ENCODE measurements at regions not wholly inside any gene's neighbourhood (a gene's known extent, or its start where the extent isn't known, plus 50 kb on each side); places are given as distances from the start of the nearest gene placed in this dataset.

DNA sequence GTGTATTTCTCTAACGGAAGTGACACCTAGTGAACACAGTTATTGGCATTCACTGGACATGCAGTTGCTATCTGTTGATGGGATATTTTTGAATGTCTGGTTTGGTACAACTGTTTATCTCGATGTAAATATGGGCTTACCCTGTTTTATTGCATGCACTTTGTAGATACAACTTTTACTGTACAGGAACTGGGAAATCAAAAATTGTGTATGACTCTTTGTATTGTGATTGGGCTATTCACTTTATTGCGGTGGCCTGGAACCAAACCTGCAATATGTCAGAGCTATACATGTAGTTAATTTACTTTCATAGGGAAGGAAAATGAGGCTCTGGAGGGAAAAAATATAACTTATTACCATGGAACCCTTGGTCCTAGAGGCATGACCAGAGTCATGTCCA lies 380.7 kb upstream of the KIRREL3 start:
- no peak for DNase-seq

DNA sequence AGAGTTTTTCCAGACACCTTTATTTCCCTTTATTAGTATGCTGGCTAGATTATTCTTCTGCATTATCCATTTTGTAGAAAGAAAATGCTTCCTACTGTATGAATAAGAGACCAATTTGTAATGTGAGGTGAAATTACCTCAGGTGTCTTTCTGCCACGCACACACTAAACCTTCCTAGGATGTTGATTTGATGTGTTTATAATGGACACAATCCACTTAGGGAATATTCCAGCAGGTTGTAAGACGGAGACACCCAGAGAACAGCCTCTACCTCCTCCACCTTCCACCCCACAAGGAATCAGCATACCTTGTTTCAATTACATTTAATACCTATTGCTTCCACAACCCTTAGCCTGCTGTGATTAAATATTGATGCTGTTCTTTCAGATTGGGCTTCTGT lies 379.1 kb upstream of the KIRREL3 start:
- no peak for DNase-seq

DNA sequence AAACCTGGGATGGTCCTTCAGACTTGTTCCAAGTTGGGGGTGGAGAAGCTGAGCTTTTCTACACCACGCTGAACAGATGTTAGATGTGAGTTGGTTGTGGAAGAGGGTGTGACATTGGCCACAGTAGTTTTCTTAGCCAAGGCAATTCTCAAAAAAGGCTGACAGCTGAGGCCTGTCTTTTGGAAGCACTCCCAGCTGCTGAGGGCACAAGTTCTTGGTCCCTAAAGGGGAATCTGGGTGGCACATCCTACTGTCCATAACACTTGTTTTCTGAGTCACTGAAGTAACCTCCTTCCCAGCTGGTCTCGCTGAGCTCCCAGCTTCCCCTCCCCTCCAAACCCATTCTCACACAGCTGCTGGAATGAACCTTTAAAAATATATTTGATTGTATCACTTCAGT lies 375.7 kb upstream of the KIRREL3 start:
- DNase-seq: no peak

DNA sequence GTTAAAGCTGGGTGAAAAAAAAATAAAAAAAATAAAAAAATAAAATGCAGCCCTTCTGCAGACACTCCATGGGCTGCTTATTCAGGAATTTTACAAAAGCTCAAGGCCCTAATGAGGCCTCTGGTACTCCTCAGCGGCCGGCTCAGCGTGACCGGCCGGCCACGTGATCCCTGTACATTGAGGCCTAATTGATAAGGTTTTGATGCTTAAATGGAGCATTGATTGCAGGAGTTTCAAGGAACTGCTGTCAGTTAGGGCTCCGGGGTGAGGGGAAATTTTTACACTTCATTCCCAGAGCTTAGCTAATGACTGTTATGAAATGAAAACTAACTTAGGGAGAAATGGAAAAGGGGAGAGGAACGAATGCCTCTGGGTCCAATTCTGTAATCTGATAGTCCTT lies 368.8 kb upstream of the KIRREL3 start:
- no peak for DNase-seq

DNA sequence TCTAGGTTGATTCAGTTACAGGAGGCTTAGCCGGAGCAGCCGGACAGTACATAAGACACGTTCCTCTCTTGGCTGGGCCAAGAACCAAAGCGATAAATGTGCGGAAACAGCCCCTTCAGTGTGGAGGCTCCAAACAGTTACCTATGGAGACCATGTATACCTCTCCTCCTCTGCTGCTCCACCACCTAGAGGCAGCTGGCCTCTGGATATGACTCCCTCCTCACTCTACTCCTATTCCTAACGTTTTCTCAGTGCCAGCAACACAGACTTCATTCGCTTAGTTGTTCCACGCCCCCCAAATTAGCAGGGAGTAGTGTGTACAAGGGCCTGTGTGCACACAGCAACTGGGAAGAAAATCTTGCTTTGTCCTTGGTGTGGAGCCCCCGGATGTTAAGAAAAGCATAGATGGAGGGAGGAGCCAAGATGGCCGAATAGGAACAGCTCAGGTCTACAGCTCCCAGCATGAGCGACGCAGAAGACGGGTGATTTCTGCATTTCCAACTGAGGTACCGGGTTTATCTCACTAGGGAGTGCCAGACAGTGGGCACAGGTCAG lies 362.3 kb upstream of the KIRREL3 start:
- DNase-seq: no peak

DNA sequence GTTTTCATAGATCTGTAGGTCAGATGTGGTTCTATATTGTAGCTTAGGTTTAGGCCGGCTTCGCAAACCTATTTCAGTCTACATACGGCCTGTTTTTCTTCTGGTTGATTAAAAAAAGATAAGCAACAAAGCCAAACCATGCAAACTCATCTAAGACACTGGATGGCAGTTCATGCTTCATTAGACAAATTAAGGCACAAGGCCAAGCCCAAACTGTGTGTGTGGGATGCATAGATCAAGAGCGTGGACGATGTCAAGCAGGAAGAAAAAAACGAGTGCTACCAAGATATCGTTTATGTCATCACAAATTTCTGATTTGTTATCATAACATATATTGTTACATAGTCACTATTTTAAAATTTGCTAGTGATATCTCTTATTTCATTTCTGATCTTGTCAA lies 357.6 kb upstream of the KIRREL3 start:
- DNase-seq: no peak

DNA sequence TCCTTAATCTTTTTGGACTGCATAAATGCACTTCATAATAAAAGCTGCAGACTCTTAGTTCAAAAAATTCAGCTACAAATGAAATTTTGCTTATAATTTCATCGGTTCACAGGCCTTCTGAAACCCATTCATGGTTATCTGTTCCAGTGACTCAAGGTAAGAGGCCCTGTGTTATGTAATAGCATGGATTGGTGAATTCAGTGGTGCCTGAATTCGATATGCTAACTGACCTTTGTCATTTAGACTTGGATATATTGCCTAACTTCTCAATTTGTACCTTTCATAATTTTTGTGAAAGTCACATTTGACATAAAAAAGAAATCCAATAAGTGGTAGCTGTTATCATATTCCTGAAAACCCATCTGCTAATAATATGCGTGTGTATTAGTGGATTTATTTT lies 349.9 kb upstream of the KIRREL3 start:
- DNase-seq: no peak

DNA sequence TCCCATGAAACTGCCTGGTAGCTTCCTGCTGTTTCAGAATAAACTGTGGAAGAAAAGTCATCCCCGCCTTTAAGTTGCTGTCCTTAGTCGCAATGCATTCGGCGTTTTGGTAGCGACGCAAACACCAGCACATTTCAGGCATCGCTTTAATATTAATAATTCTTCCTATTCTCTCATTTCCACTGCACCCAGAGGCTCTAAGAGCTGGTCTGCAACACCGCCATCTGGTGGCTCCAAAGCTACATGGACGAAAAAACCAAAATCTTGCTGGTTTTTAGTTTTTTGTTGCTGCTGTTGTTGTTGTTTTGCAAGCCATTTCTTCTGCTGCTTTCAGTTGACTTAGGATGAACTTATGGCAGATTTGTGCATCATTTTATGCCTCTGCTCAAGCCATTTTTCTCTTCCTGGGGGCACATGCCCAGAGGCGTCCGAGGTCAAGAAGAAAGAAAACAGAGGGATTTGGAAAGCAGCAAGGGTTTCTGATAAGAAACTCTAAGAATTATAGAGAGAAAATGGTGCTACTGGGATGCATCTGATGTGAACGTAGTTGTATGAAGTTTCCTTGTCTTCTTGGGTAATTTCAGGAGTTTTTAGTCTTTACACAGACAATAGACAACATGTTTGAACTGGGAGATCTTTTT lies 345.4 kb upstream of the KIRREL3 start:
- peak; percentile 39 for DNase-seq

DNA sequence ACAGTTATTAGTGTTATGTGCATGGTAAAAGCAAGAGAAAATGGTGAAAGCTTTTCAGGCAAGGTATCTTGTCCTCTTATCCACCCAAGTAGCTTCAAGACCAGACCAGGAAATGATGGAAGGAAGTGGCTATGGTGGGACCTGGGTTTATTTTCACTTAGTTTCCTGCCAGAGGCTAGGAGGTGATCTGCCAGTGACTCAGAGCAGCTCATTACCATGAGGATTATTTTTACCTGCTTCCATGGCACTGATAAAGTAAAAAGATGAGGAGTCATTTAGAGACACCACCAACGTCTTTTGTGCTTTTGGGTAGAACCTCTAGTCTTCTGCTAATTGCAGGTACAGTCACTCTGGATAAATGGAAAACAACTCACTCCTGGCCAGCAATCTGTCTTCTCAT lies 339.9 kb upstream of the KIRREL3 start:
- no peak for DNase-seq

DNA sequence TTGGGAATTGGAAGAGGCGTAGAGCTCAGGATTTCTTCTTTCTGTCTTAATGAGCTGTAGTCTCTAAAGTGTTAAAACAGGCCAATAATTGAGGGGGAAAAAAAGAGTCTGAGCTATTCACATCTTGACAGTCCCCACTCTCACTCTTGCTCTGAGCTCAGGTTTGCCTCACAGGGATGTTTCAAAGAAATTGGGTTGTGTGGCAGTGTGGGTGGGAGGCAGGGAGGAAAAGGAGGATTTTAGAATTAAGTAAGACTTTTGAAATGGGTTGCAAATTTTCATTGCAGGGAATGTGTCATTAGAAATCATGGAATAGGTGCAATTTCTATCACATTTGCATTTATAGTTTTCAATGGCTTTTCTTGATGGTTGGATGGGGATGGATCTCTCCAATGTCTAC lies 338.8 kb upstream of the KIRREL3 start:
- DNase-seq: no peak

DNA sequence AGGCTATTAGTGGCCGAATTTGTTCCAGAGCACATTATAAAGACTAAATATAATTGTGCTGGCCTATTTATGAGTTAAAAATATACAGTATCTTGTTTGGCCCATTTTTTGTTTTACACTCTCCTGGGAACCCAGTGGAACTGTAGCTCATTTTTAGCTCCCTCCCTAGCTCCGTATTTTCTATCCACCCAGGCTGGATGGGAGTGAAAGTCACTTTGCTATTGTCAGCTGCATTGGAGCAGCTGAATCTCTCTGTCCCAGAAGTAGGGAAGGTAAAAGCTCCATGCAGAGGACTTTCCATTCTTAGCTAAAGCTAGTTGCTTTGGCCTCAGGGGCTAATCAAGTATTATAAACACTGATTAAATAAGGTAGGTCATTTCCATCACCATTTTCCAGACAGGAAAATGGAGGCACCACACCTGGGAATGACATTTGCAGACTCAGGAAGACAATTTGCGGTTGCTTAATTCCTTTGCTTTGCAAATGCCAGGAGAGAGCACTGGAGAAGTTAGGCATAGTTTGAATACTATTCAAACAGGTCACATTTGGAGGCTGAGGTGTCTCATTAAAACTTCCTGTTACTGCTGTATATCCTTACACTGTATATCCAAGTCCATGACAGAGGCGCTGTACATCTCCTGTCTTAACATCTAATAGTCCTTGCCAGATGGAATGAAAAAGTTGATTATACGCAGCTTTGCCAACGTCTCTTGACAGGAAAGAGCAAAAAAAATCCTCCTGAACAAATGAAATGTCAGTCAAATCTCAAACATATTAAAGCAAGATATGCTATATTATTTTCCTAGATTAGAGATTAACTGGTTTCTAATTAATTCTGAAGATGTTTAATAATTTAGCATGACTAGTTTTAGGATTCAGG lies 338.1 kb upstream of the KIRREL3 start:
- DNase-seq: no peak

DNA sequence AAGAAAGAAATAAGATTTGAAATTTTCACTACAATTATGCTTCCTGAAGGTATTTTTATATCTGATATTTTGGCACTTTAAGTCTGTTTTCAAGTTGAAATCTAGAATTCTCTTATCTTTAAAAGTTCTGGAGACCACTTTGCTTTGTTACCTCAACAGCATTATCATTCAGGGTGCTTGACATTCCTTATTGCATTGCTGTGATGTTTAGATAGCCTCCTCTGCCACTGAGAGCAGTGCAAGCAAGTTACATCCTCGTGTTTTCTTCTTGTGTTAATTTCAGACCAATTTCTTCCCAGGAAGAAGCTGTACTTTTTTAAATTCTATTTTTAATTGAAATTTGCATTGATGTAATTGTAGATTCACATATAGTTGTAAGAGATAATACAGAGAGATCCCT lies 333.9 kb upstream of the KIRREL3 start:
- no peak for DNase-seq

DNA sequence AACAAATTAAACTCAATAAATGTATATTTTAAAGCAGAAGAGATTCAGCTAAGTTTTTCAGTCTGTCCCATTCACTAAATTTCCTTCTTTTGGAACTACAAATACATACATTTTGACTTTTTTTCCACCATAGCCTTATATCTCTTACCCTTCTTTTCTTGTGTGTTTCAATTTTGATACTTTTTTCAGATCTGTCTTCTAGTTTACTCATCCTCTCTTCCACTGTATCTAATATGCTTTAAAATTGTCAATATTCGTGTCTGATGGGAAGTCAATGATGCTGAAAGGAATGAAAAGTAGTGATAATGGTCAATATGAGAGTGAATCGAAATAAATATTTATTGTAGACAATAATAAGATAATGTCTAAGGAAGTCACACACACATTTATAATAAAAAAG lies 332.3 kb upstream of the KIRREL3 start:
- no peak for DNase-seq

DNA sequence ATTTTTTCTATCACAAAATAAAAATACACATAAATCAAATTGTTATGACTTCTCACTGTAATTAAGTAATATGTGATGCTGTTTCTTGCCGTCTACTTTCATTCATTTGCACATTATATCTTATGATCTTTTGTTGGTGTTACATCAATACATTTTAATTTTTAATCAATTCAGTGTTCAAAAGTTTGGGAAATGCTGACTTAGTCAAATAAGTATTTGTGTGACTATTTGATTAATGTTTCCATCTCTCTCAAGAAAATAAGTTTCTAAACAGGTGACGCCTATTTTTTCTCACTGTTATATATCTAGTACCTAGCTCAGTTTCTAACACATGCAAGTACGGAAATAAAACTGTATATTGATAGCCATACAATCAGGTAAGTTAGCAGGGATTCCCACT lies 329.5 kb upstream of the KIRREL3 start:
- no peak for DNase-seq

DNA sequence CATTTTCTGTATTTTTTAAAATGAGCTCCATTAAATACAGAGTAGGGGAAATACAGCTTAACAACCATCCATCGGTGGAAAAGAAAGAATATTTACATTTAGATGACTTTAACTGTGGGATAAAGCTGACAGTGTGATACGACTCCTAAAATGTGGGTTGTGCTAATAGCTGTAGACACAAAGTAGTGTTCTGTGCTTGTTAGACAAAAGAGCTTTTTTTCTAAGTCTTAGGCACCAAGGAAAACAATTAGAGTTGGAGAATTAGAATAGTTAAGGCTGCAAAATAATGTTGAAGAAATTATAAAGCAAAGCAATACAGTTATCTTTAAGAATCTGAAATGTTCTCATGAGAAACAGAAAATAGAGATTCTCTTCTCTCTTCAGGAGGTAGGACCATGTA lies 307.7 kb upstream of the KIRREL3 start:
- no peak for DNase-seq

DNA sequence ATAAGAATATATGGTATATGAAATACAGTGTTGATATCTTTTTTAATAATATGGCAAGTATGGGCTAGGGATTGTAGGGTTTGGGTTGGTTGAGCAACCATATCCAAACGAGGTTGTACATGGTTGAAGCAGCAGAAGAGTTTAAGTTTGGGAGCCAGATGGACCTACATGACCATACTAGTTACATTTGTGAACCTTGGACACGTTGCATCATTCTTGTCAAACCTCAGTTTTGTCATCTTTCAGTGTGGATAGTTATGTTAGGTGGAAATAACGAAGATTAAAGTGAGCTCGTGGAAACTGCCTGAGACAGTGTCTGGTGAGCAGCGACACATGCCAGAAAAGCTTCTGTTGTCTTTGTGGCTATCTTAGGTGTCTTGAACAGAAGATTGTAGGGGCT lies 307.1 kb upstream of the KIRREL3 start:
- no peak for DNase-seq

DNA sequence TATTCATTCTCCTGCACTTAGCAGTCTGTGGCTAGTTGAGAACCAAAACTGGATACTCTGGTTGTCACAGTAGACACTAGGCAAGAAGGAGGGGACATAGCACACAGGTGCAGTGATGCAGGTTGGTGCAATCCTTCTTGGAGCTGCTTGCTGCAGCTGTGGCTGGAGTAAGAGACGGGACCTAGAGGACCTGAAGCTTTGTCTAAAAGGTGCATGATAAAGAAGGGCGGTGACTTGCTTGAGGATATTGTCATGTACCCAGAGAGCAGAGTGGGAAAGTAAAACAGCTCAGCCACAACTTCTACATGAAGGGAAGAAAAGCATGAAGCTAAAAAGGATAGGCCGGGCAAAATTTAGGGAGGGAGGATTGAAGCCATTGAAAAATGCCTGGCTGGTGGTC lies 304.1 kb upstream of the KIRREL3 start:
- DNase-seq: no peak

DNA sequence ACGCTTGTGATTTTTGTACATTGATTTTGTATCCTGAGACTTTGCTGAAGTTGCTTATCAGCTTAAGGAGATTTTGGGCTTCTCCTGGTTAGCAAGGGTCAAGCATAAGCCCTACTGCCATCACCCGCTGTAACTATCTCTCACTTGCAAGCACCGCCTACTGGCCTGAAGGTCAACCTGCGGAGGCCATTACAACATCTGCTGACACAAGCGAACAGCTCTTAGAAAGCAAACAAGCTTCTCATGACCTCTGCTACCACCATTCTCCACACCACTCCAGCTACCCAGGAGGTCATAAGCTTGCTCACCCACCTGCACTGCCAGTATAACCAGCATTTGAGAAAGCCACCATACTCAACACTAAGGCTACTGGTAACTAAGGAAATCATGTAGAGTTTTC lies 288.4 kb upstream of the KIRREL3 start:
- DNase-seq: no peak

DNA sequence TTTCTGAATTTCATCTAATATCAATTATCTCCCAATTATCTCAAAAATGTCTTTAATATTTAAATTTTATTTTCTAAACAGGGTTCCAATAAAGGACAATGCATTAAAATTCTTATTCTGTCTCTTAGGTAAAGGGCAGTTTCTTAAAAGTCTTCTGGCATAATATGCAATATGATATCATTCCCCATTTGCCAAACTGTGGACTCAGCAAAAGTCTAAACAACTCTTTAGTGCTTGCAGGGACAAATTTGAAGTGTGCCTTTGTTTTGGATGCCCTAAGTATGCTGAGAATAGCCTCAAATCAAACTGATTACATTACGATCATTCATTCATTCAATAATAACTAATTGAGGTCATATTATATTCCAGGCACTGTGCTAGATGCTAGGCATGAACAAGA lies 281.0 kb upstream of the KIRREL3 start:
- DNase-seq: no peak

DNA sequence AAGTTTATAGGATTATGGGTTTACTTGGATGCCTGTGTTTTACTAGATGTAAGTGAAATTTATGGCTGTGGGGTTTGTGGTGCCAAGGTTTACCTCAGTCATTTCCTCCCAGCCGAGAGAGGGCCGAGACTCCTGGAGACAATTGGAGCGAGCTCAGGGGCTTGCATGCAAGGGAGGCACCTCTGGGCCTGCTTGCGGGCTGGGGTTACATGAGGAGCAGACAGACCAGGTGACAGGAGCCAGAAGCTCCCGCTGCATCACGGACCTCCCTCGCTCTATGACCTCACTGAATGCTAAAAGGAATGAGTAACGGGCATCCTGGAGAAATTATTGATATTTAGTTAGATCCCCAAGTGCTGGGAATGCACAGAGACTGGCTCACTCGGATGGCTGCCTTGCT lies 275.2 kb upstream of the KIRREL3 start:
- DNase-seq: no peak

DNA sequence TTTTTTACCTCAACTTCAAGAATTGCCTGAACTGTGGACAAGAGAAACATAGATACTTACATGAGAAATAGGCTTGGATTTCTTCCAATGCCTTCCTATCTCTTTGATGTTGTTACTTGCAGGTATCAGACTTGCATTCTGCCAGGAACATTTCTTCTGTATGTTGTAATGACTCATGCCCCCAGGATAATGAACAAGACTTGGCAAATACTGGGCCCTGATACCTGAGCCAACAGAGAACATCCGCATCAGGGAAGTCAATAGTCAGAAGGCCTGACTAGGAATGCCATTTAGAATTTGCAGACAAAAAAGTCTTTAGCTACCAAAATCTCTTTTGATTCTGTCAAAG lies 273.7 kb upstream of the KIRREL3 start:
- no peak for DNase-seq

DNA sequence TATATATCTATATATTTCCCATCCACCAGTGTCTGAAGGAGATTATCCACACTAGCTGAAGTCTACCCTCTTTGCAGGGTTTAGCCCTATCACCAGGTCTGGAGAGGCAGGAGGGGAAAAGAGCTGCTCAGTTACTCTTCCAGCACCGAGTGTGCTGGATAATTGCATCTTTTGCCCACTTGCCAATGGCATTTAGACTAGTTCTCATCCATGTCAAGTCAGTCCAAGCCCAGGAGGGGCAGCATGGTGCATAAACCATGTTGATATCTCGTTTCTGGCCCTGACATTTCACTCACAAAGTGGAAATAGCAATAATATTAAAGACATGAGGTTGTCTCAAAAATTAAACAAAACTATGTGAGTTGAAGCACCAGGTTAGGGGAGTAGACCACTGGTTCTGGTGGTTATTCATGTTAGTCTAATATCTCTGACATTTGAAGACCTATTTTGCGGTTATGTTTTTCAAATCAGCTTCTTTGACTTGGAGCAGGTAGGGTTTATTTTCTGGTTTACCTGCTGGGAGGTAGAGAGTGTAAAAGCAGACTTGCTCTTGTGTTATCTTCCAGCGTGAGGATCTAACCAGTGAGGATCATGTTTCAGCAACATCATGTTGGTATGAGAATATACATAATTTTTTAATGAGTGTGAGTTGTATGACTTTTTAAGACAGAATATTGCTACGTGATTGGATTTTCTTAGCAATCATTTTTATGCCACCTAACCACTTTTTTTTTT lies 273.2 kb upstream of the KIRREL3 start:
- no peak for DNase-seq

DNA sequence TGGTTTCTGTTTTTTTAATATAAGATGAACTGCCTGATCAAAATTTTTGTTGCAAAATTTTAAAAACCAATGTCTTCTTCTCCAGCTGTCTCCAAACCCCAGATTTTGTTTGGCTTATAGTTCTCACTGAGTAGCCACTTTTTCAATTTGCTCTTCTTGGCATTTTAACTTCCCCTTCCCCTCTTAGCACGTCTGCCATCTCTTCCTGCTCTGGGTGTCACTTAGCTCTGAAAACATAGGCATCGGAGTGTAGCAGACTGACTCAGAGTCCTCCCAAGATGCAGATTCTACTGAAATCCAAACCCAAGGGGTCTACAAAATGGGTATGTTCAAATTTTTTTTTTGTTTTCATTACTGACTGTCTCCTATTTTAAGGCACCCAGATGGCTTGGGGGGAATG lies 270.3 kb upstream of the KIRREL3 start:
- DNase-seq: no peak

All from occipital lobe (tissue), 1 donor.